NCI-H345 (cell line): ENCODE measurements at regions not wholly inside any gene's neighbourhood (a gene's known extent, or its start where the extent isn't known, plus 50 kb on each side); places are given as distances from the start of the nearest gene placed in this dataset.
"Not testable (repeated sequence)": the region's sequence is repeated elsewhere in the genome, so short reads cannot be mapped to it uniquely, and the experiment has no call there.

Experiments
- DNase-seq: peaks from one replicate; lab custom pipeline; 2025; lab: John Stamatoyannopoulos, UW

DNA sequence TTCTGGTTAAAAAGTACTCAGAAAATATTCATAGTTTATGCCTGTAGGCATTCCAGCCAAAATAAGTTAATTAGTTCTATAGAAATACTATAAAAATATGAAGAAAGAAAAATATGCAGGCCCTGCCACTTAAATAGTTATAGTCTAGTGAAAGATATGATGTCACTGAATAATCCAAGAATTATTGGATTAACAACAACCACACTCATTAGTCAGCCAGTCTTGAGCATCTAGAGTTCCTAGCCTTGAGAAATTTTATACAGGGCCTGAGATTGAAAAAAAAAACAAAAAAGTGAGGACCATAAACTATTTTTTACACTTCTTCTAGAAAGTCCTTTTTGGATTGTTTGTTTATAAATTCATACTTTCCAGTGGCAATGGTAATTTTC is 823.0 kb downstream of the FAT4 start:
- DNase-seq = no peak

DNA sequence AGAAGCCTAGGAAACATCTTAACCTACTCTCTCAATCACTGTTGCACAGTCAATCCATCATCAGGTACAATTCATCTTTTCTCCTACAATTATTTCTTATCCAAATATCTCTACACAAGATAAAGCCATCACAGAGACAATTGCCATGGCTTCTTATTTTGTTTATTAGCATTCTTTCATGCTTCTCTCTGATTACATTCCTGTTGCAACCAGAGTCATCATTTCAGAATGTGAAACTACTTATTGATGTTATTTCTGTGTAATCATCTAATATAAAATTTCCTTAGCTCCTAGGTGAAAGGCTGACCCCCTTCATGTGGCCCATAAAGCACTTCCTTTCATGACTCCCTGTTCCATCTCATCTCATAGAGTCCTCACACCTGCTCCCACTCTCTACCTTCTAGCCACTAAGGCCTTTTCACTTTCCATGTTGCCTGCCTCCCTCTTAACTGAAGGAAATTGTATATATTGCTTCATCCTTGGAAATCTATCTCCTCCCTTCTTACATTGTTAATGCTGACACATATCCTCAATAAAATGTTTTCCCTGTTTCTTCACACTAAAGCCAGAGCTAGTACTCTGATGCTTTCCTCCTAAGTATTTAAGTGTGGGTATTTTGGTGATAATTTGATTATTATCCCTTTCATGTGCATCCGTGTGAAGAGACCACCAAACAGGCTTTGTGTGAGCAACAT is 829.9 kb downstream of the FAT4 start:
- no peak for DNase-seq

DNA sequence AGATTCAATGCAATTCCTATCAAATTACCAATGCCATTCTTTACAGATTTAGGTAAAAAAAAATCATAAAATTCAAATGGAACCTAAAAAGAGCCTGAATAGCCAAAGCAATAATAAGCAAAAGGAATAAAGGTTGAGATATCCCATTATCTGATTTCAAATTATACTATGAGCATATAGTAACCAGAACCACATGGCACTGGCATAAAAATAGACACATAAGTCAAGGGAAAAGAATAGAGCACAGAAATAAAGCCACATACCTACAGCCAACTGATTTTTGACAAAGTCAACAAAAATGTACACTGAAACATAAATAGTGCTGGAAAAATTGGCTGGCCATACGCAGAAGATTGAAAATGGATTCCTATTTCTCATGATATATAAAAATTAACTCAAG is 853.7 kb downstream of the FAT4 start:
- DNase-seq = no peak

DNA sequence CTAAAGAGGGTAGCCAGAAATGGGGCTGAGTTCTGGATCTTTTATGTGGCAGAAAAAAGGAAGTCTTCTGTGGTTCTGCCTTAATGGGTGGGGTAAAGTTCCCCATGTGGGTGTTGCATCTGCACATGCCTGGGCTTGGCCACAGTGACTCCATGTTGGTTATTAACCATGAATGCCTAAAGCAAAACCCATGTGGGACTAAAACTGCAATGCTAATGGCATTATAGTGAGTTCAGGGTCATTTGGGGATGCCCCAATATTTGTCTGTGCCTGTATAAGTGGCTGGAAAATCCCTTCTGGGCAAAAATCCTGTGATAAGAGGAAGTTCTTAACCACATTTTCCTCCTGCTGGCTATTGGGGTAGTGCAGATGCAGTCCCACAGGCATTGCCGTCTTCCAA is 857.4 kb downstream of the FAT4 start:
- DNase-seq = no peak

DNA sequence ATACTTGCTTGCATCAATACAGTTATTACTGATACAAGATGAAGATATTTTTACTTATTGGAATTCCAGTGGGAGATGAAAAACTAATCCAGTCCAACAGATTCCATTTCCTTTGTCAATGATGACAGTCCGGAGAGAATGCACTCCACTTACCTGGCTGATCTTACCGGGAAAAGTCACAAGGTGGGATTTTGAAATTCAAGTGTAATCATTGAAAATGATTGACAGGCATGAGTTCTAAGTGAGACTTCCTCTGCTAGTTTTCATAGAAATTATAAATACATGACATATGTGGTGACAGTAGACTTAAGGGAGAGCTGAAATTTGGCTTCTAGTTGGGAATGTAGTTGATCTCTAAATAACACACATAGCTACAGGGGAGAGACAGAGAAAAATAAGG is 859.9 kb downstream of the FAT4 start:
- DNase-seq = no peak

DNA sequence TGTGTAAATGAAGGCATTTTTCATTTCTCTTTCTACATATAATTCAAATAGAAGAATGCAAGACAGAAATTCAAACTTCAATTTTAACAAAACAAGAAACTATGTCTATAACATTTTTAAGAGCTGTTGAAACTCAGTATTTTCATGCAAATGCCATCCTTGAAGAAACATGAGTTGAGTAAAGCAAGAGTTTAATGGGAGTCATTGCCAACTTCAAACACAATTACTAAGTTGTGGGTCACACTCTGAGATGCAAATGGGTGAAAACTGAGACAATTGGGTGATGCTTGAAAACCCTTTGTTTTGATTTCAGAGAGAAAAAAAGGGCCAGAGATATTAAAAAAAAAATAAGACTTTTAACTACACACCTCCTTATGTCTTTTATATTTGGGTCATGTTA is 865.9 kb downstream of the FAT4 start:
- no peak for DNase-seq

DNA sequence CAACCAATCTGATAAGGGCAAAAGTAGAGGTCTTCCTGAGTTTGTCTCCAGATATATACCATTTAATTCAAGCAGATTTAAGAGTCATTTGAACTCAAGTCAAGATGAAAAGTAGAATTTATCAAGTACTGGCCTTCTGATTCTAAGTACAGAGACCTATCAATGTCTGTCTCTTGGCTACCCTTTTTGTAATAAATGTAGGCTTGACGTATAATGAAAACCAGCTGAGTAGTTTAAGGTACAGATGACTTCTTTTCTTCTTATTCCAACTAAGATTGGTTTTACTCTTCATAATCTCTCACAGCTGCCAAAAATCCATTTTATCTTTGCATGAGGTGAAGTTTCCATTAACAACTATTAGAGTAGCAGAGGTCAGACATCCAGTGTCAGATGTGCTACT is 867.6 kb downstream of the FAT4 start:
- DNase-seq = no peak

DNA sequence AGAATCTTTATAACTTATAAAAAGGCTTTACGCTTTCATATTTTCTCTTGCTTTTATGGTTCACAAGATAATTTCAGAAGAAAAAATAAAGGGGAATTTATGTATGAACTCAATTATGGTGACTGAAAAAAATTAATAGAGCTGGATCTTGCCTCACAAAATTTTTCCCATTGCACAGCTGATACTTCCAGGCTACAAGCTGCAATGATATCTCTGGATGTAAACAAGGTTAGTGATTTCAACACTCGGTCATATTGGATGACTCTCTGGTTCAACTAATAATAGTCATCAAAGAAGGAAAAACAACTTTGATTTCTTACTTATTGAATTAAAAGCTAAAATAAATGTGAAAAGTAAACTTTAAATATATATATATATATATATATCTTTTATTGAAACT is 868.0 kb downstream of the FAT4 start:
- no peak for DNase-seq

DNA sequence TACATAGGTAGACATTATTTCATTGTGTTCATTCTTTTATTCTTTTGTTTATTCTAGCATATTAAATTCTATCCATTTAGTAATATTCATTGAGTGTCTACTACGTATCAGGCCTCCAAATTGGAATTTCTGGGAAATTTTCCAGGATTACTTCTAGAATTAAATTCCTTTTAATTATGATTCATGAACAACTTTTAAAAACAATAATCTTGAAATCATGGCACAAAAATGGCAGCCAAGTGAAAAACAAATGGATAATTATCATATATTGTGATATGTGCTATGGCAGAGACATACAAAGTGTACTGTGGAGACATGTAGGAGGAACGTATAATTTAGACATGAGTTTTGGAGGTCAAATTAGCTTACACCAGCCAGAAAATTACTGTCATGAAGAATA is 868.5 kb downstream of the FAT4 start:
- DNase-seq = no peak

DNA sequence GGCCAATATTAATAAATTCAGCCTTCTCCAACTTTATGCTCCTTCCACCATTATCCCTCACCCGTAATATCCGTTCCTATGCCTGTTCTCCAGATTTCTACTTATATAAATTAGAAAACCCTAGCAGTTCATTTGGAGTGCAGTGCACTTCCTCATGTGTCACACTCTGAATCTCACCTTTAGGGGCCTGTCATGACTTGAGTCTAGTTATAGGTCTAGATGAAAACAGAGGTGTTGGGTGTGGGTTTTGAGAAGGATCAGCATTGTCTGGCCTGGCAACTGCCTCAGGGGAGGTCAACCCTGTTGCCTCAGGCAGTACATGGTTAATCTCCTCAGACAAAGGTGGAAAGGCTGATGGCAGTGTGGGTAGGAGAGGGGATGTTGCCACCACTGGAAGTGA is 876.8 kb downstream of the FAT4 start:
- no peak for DNase-seq

DNA sequence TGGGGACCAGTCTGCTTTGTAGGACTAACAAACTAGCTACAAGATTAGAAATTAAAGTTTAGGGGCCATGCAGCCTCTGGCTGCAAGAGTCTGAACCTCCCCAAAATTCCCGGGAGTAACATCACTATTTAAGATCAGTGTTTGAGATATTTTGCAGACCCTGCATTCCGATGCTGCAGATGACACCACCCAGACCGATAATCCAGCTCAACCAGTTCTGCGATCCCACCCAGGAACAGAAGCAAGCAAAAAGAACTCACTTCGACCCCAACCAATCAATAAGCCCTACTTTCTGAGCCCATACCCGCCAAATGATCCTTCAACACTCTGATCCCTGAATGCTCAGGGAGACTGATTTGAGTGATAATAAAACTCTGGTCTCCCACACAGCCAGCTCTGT is 877.8 kb downstream of the FAT4 start:
- DNase-seq = no peak

DNA sequence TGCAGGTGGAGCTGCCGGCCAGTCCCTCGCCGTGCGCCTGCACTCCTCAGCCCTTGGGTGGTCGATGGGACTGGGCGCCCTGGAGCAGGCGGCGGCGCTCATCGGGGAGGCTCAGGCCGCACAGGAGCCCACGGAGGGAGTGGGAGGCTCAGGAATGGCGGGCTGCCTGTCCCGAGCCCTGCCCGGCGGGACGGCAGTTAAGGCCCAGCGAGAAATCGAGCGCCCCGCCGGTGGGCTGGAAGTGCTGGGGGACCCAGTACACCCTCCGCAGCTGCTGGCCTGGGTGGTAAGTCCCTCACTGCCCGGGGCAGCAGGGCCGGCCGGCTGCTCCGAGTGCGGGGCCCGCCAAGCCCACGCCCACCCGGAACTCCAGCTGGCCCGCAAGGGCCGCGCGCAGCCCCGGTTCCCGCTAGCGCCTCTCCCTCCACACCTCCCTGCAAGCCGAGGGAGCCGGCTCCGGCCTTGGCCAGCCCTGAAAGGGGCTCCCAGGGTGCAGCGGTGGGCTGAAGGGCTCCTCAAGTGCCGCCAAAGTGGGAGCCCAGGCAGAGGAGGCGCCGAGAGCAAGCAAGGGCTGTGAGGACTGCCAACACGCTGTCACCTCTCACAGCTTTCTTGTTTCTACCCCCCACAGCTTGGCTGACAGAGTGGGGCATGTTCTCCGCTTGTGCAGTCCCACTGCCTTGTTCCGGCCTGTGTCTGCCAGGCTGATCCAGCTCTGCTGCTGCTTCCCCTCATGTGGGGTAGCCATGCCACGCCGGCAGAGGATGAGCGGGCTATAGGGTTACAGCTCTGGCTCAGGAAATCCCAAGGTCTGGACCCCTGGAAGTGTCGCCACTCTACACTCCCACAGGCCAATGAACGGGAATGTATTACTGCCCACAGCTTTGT is 886.7 kb downstream of the FAT4 start:
- DNase-seq = not testable (repeated sequence)

DNA sequence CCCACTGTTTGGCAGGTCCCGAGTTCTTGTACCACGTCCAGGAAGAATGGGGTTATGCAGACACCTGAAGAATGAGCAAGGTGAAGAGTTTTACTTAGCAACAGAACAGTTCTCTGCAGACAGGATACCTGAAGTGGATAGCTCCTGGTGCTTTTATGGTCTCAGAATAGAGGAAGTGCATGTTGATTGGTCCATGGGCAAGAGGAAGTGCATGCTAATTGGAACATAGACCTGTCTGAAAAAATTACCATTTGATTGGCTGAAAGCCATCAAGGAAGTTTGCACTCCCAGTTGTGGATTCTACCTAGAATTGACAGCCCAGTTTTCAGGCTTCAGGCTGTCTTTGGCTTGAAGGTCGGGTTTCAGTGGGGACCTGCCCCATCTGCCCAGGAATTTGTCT is 887.5 kb downstream of the FAT4 start:
- DNase-seq = no peak

DNA sequence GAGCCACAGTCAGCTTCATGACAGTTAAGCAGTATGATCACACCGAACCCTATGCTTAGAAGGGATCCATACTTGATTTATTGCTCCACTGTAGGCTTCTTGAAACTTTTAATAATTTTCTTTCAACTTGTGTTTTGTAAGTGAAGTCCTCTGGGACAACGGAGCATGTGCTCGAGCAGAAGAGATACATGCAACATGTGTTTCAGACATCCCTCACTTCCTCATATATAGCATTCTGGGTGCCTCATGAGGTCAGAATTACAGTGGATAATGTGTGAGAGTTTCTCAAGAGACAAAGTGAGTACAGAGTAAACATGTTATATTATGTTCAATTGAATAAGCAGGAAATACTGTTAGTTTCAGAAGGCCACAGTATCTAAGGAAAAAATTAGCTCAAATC is 893.2 kb downstream of the FAT4 start:
- DNase-seq = no peak

DNA sequence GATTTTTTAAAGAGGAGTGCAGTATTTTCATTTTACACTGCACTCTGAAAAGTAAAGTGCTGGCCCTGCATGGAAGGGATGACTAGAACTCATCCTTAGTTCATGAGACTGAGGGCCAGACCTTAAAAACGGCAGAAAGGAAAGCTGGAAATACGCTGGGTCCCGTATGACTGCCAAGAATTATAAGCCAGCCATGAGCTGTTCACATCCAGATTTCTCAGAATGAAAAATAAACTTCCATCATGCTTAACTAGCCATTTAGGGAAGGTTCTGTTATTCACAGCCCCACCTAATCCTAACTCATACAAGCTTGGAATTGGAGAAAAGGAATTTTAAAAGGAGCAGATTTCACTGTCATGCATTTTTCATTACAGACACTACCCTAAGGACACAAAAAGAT is 894.4 kb downstream of the FAT4 start:
- DNase-seq = no peak

DNA sequence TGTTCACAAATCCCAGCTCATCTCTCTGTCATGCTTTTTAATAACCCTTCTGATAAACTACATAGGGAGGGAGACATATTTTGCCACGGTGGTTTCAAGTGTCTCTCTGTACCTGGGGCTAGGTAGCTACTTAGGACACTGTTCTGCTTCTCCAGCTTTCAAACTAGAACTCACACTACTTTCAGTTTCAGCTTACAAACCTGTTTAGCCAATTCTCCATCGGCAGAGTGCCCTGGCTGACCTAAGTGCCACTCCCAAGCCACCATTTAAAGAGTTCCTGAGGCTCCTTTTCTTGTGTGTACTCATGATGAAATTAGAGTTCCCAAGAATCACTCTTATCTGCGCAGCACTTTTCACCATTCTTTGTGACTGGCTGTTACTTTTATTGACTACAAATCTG is 899.2 kb downstream of the FAT4 start:
- no peak for DNase-seq

DNA sequence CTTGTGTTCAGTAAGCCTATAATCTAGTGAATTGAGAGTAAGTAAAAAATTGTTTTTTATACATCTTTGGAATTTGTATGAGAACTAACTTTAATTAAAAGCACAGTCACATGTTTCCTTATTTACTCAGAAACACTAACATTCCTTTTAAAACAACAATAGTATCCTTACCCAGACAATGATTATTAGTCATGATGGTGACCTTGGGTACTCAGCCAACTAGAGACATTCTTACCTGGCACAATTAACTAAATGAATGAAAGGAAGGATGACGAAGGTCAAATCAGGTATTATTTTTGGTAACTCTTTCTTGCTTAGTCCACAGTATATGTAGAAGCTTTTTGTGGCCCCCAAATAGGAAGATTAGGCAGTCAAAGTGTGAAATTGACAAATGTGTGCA is 901.0 kb downstream of the FAT4 start:
- no peak for DNase-seq

DNA sequence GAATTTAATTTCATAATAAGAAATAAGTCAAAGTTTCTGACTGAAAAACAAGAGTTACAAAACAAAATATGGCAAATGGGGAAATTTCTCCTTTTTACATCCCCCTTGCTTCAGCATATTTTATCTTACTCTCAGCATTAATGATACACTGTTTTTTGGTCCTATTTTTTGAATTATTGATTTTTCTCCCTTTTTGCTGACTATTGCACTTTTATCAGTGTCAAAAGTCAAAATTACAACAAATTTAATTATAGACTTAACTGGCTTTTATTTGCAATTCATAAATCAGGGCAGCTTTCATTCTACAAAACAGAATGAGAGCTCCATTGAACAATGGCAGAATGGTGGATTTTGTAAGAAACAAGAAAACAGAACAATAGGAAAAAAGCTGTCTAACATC is 901.9 kb downstream of the FAT4 start:
- no peak for DNase-seq

DNA sequence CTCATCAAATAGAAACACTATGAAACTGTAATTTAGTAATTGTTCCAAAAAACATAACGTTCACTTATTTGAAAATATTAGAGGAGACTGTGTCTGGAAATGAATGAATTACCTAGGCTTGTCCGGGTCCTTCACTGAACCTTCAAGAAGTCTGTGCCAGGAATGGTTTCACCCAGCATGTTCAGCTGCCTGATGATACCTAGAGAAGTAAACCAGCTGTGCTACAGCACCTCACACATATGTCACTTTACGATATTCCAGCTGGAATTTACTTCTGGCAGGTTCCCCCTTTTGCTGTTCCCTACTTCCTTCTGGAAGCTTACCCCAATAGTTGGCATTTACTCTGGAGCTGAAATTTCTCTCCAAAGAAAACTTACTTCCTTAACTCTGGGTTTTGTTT is 906.5 kb downstream of the FAT4 start:
- DNase-seq = no peak

DNA sequence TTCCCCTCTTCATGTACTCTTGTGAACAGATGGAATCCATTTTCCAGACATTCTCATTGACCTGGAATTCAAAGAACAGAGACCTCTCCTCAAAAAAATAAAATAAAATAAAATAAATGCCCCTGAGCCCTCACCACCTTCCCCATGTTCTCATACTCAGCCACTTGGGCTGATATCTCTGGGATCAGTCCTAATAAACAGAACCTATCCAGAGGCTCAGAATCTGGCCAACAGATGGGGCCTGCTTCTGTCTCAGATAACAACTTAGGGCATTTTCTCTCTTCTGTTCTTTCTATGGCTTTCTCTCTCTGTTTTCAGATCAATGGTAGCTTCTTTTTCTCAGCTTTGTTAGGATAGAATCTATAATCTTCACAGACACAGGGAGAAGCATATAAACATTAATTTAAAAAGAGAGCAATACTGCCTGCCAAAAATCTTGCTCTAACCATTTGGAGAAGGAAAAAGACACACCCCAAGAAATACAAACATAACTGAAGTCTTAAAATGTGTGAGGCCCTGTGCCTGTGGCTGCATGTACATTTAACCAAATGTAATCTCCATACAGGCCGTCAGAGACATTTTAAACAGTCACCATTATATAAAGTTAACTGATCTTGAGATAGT is 907.1 kb downstream of the FAT4 start:
- no peak for DNase-seq

DNA sequence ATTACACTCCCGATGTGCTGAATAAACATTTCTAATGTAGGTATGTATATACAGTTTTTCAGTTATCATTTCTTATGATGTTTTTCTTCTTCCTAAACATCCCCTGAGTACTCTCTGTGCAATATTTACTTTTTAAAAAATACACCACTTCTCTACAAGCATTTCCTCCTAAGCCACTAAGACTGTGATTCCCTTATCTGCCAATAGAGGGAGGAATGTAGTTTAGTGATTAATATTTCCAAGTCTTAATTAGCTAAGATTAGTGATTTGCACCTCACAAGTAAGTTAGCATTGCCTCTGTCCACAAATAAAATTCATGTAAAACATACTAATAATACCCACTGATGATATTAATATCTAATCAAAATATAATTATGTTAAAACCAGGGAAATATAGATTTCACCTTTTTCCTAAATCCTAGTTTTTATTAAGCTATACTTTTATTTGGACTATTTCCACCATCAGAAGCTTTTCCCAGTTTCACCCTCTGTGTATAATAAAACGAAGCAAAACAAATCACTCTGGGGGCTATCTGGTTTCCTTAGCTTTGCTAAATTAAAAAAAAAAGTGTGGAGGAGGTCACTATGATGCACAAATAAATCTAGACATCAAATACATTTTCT is 909.1 kb downstream of the FAT4 start:
- DNase-seq = no peak

DNA sequence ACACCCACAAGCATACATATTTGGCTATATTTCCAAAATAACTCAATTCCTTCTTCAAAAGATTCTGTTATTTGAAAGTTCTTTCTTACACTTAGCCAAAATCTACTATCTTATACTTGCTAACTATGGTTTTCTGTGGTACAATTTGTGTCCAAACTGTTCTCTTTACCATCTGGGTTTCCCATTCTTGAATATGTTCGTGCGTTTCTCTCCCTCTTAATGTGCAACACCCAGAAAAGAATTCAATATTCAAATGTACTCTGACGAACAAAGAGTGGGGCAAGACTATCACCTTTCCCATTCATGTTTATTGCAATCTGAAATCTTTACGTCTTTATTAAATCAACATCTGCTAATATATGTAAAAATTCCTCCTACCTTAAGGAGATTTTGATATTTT is 912.7 kb downstream of the FAT4 start:
- no peak for DNase-seq

DNA sequence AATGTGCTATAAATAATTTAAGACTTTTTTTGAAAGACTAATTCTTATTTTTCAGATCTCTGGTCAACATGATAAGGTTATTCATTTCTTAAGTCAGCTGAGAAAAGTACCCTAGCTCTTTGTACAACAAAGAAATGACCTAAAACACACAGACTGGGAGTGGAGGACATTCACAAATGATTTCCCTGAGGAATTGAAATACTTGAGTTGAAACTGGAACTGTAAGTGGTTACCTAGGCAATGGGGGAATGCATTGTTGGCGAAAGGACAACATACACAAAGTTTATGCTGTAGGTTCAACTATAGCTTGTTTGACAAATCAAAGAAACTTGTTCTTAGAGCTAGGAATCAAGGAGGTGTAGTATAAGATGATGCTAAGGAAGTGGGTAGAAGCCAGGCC is 915.5 kb downstream of the FAT4 start:
- no peak for DNase-seq
